ENCODE measurements at regions not wholly inside any gene's neighbourhood (a gene's known extent, or its start where the extent isn't known, plus 50 kb on each side); places are given as distances from the start of the nearest gene placed in this dataset.

DNA sequence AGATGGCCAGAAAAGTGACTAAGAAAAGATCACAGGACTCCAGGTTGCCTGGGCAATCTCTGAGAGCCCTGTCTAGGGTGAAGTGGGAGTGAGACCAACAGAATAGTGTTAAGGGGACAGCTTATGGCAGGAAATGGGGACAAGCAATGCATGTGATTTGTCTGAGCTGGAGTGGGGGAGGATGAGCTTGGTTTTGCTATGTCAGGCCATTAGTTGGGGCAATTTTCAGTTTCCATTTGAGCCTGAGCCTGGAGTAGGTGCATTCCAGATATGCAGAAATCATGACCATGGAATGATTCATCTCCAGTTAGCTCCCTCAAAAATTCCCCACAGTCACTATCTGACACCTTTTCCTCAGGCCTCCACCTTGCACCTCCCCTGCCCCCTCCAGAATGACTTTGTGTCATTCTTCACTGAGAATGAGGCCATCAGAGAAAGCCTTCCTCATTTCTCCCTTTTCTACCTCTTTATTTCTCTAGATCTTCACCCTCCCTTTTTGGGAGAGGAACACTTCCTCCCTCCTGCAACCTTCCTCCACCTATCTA, 150.9 kb upstream of the PLEKHG7 start:
- Histone ChIP-seq H3K27me3 (ENCODE audit: insufficient read depth) (no peaks in the 10 kb centered on the region), H3K9me2 (ENCODE audit: insufficient read depth) (peaks cover 28% of the 10 kb centered on the region; the same call in 1 of the 2 replicates), H3K4me3 (no peak overlapping the region), H3F3A (replicated peaks; ENCODE audit: low read depth) (no peaks in the 10 kb centered on the region), H3K36me3 (ENCODE audit: insufficient read depth) (no peaks in the 10 kb centered on the region), H3K27ac (ENCODE audit: low read depth) (no peak overlapping the region), H4K20me1 (replicated peaks; ENCODE audit: insufficient read depth) (no peaks in the 10 kb centered on the region), H2AFZ (no peak overlapping the region), H3K4me1 (ENCODE audit: insufficient read depth) (no peaks in the 10 kb centered on the region), H3K4me2 (no peak overlapping the region), H3K79me2 (replicated peaks; ENCODE audit: insufficient read depth) (no peaks in the 10 kb centered on the region)
- no peaks in the 10 kb centered on the region for H3K36me3 Mint-ChIP-seq (ENCODE audit: low read depth)
- H3K9me3 Mint-ChIP-seq: no peaks in the 10 kb centered on the region
- DNase-seq (ENCODE audit: low spot score) (no peak), ATAC-seq (no peak)
- no peaks in the 10 kb centered on the region for H3K27me3 Mint-ChIP-seq (ENCODE audit: insufficient read depth, low read depth, poor library complexity)
- TF ChIP-seq EZH2phosphoT487 (IDR thresholded peaks at IDR 0.05; ENCODE audit: unreplicated experiment) (no peak), ZNF114 (CRISPR knock-in tag; IDR thresholded peaks at IDR 0.05) (no peak), ZNF331 (CRISPR knock-in tag; IDR thresholded peaks at IDR 0.05; ENCODE audit: low read depth) (no peak), POLR2AphosphoS5 (IDR thresholded peaks at IDR 0.05; ENCODE audit: low read depth) (no peak), STAT1 (IDR thresholded peaks at IDR 0.05; ENCODE audit: unreplicated experiment) (no peak), CREB1 (CRISPR knock-in tag; IDR thresholded peaks at IDR 0.05; ENCODE audit: low read depth) (no peak), NANOG (IDR thresholded peaks at IDR 0.05; ENCODE audit: borderline replicate concordance) (no peak), EZH2 (IDR thresholded peaks at IDR 0.05; ENCODE audit: low read depth, unreplicated experiment) (no peak), JUNB (IDR thresholded peaks at IDR 0.05; ENCODE audit: unreplicated experiment) (no peak)
- TF ChIP-seq, protein P1, sequence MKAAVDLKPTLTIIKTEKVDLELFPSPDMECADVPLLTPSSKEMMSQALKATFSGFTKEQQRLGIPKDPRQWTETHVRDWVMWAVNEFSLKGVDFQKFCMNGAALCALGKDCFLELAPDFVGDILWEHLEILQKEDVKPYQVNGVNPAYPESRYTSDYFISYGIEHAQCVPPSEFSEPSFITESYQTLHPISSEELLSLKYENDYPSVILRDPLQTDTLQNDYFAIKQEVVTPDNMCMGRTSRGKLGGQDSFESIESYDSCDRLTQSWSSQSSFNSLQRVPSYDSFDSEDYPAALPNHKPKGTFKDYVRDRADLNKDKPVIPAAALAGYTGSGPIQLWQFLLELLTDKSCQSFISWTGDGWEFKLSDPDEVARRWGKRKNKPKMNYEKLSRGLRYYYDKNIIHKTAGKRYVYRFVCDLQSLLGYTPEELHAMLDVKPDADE (IDR thresholded peaks at IDR 0.05): no peak
- TF ChIP-seq, protein P2, sequence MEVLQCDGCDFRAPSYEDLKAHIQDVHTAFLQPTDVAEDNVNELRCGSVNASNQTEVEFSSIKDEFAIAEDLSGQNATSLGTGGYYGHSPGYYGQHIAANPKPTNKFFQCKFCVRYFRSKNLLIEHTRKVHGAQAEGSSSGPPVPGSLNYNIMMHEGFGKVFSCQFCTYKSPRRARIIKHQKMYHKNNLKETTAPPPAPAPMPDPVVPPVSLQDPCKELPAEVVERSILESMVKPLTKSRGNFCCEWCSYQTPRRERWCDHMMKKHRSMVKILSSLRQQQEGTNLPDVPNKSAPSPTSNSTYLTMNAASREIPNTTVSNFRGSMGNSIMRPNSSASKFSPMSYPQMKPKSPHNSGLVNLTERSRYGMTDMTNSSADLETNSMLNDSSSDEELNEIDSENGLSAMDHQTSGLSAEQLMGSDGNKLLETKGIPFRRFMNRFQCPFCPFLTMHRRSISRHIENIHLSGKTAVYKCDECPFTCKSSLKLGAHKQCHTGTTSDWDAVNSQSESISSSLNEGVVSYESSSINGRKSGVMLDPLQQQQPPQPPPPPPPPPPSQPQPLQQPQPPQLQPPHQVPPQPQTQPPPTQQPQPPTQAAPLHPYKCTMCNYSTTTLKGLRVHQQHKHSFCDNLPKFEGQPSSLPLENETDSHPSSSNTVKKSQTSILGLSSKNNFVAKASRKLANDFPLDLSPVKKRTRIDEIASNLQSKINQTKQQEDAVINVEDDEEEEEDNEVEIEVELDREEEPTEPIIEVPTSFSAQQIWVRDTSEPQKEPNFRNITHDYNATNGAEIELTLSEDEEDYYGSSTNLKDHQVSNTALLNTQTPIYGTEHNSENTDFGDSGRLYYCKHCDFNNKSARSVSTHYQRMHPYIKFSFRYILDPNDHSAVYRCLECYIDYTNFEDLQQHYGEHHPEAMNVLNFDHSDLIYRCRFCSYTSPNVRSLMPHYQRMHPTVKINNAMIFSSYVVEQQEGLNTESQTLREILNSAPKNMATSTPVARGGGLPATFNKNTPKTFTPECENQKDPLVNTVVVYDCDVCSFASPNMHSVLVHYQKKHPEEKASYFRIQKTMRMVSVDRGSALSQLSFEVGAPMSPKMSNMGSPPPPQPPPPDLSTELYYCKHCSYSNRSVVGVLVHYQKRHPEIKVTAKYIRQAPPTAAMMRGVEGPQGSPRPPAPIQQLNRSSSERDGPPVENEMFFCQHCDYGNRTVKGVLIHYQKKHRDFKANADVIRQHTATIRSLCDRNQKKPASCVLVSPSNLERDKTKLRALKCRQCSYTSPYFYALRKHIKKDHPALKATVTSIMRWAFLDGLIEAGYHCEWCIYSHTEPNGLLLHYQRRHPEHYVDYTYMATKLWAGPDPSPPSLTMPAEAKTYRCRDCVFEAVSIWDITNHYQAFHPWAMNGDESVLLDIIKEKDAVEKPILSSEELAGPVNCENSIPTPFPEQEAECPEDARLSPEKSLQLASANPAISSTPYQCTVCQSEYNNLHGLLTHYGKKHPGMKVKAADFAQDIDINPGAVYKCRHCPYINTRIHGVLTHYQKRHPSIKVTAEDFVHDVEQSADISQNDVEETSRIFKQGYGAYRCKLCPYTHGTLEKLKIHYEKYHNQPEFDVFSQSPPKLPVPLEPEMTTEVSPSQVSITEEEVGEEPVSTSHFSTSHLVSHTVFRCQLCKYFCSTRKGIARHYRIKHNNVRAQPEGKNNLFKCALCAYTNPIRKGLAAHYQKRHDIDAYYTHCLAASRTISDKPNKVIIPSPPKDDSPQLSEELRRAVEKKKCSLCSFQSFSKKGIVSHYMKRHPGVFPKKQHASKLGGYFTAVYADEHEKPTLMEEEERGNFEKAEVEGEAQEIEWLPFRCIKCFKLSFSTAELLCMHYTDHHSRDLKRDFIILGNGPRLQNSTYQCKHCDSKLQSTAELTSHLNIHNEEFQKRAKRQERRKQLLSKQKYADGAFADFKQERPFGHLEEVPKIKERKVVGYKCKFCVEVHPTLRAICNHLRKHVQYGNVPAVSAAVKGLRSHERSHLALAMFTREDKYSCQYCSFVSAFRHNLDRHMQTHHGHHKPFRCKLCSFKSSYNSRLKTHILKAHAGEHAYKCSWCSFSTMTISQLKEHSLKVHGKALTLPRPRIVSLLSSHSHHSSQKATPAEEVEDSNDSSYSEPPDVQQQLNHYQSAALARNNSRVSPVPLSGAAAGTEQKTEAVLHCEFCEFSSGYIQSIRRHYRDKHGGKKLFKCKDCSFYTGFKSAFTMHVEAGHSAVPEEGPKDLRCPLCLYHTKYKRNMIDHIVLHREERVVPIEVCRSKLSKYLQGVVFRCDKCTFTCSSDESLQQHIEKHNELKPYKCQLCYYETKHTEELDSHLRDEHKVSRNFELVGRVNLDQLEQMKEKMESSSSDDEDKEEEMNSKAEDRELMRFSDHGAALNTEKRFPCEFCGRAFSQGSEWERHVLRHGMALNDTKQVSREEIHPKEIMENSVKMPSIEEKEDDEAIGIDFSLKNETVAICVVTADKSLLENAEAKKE (CRISPR knock-in tag; IDR thresholded peaks at IDR 0.05): no peak
- TF ChIP-seq, protein P3, sequence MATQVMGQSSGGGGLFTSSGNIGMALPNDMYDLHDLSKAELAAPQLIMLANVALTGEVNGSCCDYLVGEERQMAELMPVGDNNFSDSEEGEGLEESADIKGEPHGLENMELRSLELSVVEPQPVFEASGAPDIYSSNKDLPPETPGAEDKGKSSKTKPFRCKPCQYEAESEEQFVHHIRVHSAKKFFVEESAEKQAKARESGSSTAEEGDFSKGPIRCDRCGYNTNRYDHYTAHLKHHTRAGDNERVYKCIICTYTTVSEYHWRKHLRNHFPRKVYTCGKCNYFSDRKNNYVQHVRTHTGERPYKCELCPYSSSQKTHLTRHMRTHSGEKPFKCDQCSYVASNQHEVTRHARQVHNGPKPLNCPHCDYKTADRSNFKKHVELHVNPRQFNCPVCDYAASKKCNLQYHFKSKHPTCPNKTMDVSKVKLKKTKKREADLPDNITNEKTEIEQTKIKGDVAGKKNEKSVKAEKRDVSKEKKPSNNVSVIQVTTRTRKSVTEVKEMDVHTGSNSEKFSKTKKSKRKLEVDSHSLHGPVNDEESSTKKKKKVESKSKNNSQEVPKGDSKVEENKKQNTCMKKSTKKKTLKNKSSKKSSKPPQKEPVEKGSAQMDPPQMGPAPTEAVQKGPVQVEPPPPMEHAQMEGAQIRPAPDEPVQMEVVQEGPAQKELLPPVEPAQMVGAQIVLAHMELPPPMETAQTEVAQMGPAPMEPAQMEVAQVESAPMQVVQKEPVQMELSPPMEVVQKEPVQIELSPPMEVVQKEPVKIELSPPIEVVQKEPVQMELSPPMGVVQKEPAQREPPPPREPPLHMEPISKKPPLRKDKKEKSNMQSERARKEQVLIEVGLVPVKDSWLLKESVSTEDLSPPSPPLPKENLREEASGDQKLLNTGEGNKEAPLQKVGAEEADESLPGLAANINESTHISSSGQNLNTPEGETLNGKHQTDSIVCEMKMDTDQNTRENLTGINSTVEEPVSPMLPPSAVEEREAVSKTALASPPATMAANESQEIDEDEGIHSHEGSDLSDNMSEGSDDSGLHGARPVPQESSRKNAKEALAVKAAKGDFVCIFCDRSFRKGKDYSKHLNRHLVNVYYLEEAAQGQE (IDR thresholded peaks at IDR 0.05; ENCODE audit: unreplicated experiment): no peak
- TF ChIP-seq, protein P4, sequence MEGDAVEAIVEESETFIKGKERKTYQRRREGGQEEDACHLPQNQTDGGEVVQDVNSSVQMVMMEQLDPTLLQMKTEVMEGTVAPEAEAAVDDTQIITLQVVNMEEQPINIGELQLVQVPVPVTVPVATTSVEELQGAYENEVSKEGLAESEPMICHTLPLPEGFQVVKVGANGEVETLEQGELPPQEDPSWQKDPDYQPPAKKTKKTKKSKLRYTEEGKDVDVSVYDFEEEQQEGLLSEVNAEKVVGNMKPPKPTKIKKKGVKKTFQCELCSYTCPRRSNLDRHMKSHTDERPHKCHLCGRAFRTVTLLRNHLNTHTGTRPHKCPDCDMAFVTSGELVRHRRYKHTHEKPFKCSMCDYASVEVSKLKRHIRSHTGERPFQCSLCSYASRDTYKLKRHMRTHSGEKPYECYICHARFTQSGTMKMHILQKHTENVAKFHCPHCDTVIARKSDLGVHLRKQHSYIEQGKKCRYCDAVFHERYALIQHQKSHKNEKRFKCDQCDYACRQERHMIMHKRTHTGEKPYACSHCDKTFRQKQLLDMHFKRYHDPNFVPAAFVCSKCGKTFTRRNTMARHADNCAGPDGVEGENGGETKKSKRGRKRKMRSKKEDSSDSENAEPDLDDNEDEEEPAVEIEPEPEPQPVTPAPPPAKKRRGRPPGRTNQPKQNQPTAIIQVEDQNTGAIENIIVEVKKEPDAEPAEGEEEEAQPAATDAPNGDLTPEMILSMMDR (conservative IDR thresholded peaks at IDR 0.05; ENCODE audit: low read depth in 2 of 2): no peak
- no peak overlapping the region for H3K4me3 Mint-ChIP-seq
- H3K27ac Mint-ChIP-seq: no peak overlapping the region
- H3K4me1 Mint-ChIP-seq: no peaks in the 10 kb centered on the region

All from GM23338 (cell line).